ENCODE measurements at regions not wholly inside any gene's neighbourhood (a gene's known extent, or its start where the extent isn't known, plus 50 kb on each side); places are given as distances from the start of the nearest gene placed in this dataset.

- TF ChIP-seq, protein P1, sequence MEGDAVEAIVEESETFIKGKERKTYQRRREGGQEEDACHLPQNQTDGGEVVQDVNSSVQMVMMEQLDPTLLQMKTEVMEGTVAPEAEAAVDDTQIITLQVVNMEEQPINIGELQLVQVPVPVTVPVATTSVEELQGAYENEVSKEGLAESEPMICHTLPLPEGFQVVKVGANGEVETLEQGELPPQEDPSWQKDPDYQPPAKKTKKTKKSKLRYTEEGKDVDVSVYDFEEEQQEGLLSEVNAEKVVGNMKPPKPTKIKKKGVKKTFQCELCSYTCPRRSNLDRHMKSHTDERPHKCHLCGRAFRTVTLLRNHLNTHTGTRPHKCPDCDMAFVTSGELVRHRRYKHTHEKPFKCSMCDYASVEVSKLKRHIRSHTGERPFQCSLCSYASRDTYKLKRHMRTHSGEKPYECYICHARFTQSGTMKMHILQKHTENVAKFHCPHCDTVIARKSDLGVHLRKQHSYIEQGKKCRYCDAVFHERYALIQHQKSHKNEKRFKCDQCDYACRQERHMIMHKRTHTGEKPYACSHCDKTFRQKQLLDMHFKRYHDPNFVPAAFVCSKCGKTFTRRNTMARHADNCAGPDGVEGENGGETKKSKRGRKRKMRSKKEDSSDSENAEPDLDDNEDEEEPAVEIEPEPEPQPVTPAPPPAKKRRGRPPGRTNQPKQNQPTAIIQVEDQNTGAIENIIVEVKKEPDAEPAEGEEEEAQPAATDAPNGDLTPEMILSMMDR (conservative IDR thresholded peaks at IDR 0.05) = no peak
- no peak for TF ChIP-seq ZFX (IDR thresholded peaks at IDR 0.05)
These were observed 103.7 kb upstream of the ADRA2C start for GRCh38 chr4:3662516-3662915.

Data from C4-2B (cell line).